K562 (cell line): ENCODE measurements at regions not wholly inside any gene's neighbourhood (a gene's known extent, or its start where the extent isn't known, plus 50 kb on each side); places are given as distances from the start of the nearest gene placed in this dataset.
A peak's percentile ranks its signal among the peaks of the same experiment; 100 is the strongest.
"Not testable (repeated sequence)": the region's sequence is repeated elsewhere in the genome, so short reads cannot be mapped to it uniquely, and the experiment has no call there.

Experiments used
- ATAC-seq: fragments of 200-7000 bp; cut with Tn5 transposase; 3 replicates; pipeline ENCODE4 v1.9.1; 2020; ENCODE audit warnings: moderate library complexity
- BruUV-seq: library from RNA; stranded (reverse); fragments of 400-500 nt; replicated peaks from 2 replicates; lab custom pipeline; 2021; lab: Mats Ljungman, UMichigan
- CTCF ChIA-PET: fragments of 300-600 bp; formaldehyde crosslinking; extraction: SDS; loops from one replicate; lab custom pipeline; 2021; ENCODE audit warnings: low intra/inter-chr PET ratio; lab: Yijun Ruan, JAX
- POLR2A ChIA-PET: fragments of 300-600, 350-650 bp; sonication (Branson Sonifier 250); formaldehyde crosslinking; extraction: SDS; loops from one replicate; lab custom pipeline; 2021; ENCODE audit warnings: antibody characterized with exemption, inconsistent platforms; lab: Yijun Ruan, JAX
- DNase-seq, 4 experiments: peaks; one replicate each; pipeline versions ENCODE4 v3.0.0 to v3.0.0-alpha.2; 2011 to 2018; ENCODE audit warnings: low spot score in 3 of 4, mixed read lengths in 3 of 4; ENCODE audit errors: extremely low read depth in 1 of 4
- FAIRE-seq: peaks from 2 replicates; lab custom pipeline; 2011; peaks lifted over from hg19 to GRCh38; lab: Jason Lieb, UNC
- H2AFZ ChIP-seq: 2 replicates; pipeline ENCODE4 v1.6.0; 2011; ENCODE audit warnings: low read depth, low read length, control low read depth, inconsistent platforms
- H3K27ac ChIP-seq: fragments of 200-600 bp; 3 replicates; pipeline ENCODE4 v1.8.0; 2011; ENCODE audit warnings: low read depth, mild to moderate bottlenecking, control low read depth, inconsistent platforms, low read length, moderate library complexity, mixed read lengths; ENCODE audit errors: extremely low read depth
- H3K27me3 ChIP-seq, 2 experiments: fragments of 300-600 bp in 1 of 2; 2 replicates in 1 of 2; 3 replicates in 1 of 2; pipeline versions ENCODE4 v1.6.0 to v1.8.0; 2011; ENCODE audit warnings: inconsistent platforms in 2 of 2, low read length in 2 of 2, mild to moderate bottlenecking in 1 of 2, mixed read lengths in 1 of 2, moderate library complexity in 1 of 2; ENCODE audit not compliant: control insufficient read depth in 2 of 2, insufficient read depth in 2 of 2
- H3K36me3 ChIP-seq: fragments of 300-600 bp; 3 replicates; pipeline ENCODE4 v1.8.0; 2011; ENCODE audit warnings: mild to moderate bottlenecking, low read length, inconsistent platforms; ENCODE audit not compliant: control insufficient read depth, insufficient read depth
- H3K4me1 ChIP-seq, 2 experiments: fragments of 200-600 bp in 1 of 2; replicated peaks in 1 of 2; 2 replicates in 1 of 2; 3 replicates in 1 of 2; pipeline versions ENCODE4 v1.5.1 to v1.8.0; 2011; ENCODE audit warnings: inconsistent platforms in 2 of 2, low read length in 2 of 2, mild to moderate bottlenecking in 1 of 2, mixed read lengths in 1 of 2, moderate library complexity in 1 of 2; ENCODE audit not compliant: control insufficient read depth in 2 of 2, insufficient read depth in 2 of 2
- H3K4me2 ChIP-seq: 2 replicates; pipeline ENCODE4 v1.6.1; 2011; ENCODE audit warnings: low read length, control low read depth, inconsistent platforms, mixed read lengths; ENCODE audit not compliant: insufficient read depth
- H3K4me3 ChIP-seq: fragments of 200-600 bp; sonication (generic), shearing (Covaris generic); 2 replicates; pipeline ENCODE4 v1.5.1; 2016; ENCODE audit warnings: control low read depth, inconsistent platforms
- H3K79me2 ChIP-seq: fragments of 200-600 bp; 3 replicates; pipeline ENCODE4 v1.8.0; 2011; ENCODE audit warnings: low read length, inconsistent platforms; ENCODE audit not compliant: control insufficient read depth, insufficient read depth
- H3K9ac ChIP-seq, 2 experiments: 2 replicates each; pipeline versions ENCODE4 v1.6.0 to v1.6.1; 2011; ENCODE audit warnings: low read depth in 2 of 2, low read length in 2 of 2, control low read depth in 1 of 2, inconsistent platforms in 1 of 2, mild to moderate bottlenecking in 1 of 2, mixed read lengths in 1 of 2; ENCODE audit not compliant: insufficient read depth in 1 of 2
- H3K9me1 ChIP-seq: one replicate; pipeline ENCODE4 v1.6.0; 2011; ENCODE audit warnings: inconsistent platforms, mild to moderate bottlenecking, low read length, moderate library complexity; ENCODE audit not compliant: control insufficient read depth, insufficient read depth
- H3K9me3 ChIP-seq: replicated peaks from 2 replicates; pipeline ENCODE4 v1.5.1; 2011; ENCODE audit warnings: low read depth, low read length, inconsistent platforms; ENCODE audit not compliant: control insufficient read depth, insufficient read depth
- H4K20me1 ChIP-seq: replicated peaks from 2 replicates; pipeline ENCODE4 v1.6.1; 2011; ENCODE audit warnings: low read length, inconsistent platforms, mixed read lengths; ENCODE audit not compliant: control insufficient read depth, insufficient read depth
- WGBS: fragments of 100-300 bp; shearing (Covaris generic); methylation state at CpG from one replicate; pipeline ENCODE4 v1.1.6; 2016; ENCODE audit warnings: low coverage, mixed read lengths; ENCODE audit not compliant: insufficient coverage; ENCODE audit errors: missing lambda C conversion rate; 5-methylcytosine and 5-hydroxymethylcytosine counted together
- in situ Hi-C: fragments of 300-500 bp; cut with MboI; formaldehyde crosslinking; loops from 4 replicates; pipeline ENCODE4 v1.15.0; 2018; ENCODE audit warnings: inconsistent platforms, mixed read lengths
- intact Hi-C: fragments of 100-400 bp; cut with micrococcal nuclease; formaldehyde crosslinking; loops from 2 replicates; pipeline ENCODE4 v1.14.2; 2022
- TF ChIP-seq, protein P1 (sequence below), 3 experiments: fragments of 200-800 bp in 1 of 3; fragments of 250-450 bp in 1 of 3; fragments of 450-650 bp in 1 of 3; sonication (Bioruptor Pico) in 1 of 3; sonication (Bioruptor generic) in 1 of 3; formaldehyde crosslinking in 1 of 3; IDR thresholded peaks; 2 replicates each; pipeline versions ENCODE4 v1.6.1 to v1.8.0; 2016 to 2022; ENCODE audit warnings: mild to moderate bottlenecking in 2 of 3, missing genetic modification characterization in 2 of 3, missing compliant biosample characterization in 1 of 3, moderate library complexity in 1 of 3

DNA sequence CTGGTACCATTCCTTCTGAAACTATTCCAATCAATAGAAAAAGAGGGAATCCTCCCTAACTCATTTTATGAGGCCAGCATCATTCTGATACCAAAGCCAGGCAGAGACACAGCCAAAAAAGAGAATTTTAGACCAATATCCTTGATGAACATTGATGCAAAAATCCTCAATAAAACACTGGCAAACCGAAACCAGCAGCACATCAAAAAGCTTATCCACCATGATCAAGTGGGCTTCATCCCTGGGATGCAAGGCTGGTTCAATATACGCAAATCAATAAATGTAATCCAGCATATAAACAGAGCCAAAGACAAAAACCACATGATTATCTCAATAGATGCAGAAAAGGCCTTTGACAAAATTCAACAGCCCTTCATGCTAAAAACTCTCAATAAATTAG lies 82.3 kb upstream of the C3orf49 start:
- FAIRE-seq, H3K27ac ChIP-seq: not testable (repeated sequence)

More for the DNA sequence above, 82.3 kb upstream of the C3orf49 start:
- H3K4me2 ChIP-seq, DNase-seq, H3K9ac ChIP-seq, H3K27me3 ChIP-seq, H2AFZ ChIP-seq, H3K36me3 ChIP-seq, H4K20me1 ChIP-seq, H3K9me1 ChIP-seq, in situ Hi-C loops, intact Hi-C loops, H3K79me2 ChIP-seq, CTCF ChIA-PET, ATAC-seq, H3K4me1 ChIP-seq, POLR2A ChIA-PET, H3K9me3 ChIP-seq, H3K4me3 ChIP-seq, BruUV-seq: not testable (repeated sequence)
- TF ChIP-seq, protein P1, sequence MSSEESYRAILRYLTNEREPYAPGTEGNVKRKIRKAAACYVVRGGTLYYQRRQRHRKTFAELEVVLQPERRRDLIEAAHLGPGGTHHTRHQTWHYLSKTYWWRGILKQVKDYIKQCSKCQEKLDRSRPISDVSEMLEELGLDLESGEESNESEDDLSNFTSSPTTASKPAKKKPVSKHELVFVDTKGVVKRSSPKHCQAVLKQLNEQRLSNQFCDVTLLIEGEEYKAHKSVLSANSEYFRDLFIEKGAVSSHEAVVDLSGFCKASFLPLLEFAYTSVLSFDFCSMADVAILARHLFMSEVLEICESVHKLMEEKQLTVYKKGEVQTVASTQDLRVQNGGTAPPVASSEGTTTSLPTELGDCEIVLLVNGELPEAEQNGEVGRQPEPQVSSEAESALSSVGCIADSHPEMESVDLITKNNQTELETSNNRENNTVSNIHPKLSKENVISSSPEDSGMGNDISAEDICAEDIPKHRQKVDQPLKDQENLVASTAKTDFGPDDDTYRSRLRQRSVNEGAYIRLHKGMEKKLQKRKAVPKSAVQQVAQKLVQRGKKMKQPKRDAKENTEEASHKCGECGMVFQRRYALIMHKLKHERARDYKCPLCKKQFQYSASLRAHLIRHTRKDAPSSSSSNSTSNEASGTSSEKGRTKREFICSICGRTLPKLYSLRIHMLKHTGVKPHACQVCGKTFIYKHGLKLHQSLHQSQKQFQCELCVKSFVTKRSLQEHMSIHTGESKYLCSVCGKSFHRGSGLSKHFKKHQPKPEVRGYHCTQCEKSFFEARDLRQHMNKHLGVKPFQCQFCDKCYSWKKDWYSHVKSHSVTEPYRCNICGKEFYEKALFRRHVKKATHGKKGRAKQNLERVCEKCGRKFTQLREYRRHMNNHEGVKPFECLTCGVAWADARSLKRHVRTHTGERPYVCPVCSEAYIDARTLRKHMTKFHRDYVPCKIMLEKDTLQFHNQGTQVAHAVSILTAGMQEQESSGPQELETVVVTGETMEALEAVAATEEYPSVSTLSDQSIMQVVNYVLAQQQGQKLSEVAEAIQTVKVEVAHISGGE (CRISPR knock-in tag; IDR thresholded peaks at IDR 0.05): peak in 1 of 3 experiments; percentile 72; a peak in 2 of 6 replicates
- WGBS: 0% methylated on average over 1 of the region's 2 CpGs
